GM19455 (cell line): ENCODE measurements at regions not wholly inside any gene's neighbourhood (a gene's known extent, or its start where the extent isn't known, plus 50 kb on each side); places are given as distances from the start of the nearest gene placed in this dataset.

Experiments
- ATAC-seq: cut with Tn5 transposase; IDR thresholded peaks from one replicate; pipeline ENCODE4 v1.9.1; 2021; ENCODE audit not compliant: unreplicated experiment

DNA sequence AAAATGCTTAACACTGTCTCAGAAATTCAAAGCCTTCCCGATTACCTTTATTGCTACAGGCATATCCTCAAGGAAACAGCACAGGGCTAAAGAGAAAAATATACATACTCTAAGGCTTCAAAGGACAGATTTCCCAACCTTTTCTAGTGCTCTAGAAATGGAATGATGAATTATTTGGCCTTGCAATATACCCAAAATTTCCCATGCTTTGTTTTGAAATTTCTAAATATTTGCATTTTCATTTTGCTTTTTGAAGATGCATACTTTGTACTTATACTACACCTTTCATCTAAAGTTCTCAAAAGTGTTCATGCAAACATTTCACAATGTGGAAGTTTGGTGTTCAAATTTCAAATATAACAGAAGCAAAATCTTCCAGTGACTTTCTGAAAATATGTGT, 312.7 kb upstream of the PDE4D start:
- no peak for ATAC-seq

DNA sequence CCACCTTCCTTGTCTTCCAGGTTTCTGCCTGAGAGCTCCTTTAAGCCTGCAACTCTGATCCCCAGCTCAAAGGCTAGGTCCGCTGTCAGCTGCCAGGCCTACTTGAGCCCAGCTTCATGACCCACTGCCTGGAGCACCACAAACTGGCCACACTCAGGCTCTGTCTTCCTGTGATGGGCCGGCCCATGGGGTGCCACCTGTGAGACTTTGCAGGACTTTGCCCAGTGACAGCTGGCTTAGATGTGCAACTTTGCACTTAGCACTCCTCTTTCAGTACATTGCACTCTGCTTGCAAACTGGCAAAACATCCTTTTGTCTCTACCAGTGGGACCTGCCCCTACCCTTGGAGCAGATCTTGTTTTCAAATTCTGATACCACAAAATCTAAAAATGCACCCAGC, 311.5 kb upstream of the PDE4D start:
- no peak for ATAC-seq

DNA sequence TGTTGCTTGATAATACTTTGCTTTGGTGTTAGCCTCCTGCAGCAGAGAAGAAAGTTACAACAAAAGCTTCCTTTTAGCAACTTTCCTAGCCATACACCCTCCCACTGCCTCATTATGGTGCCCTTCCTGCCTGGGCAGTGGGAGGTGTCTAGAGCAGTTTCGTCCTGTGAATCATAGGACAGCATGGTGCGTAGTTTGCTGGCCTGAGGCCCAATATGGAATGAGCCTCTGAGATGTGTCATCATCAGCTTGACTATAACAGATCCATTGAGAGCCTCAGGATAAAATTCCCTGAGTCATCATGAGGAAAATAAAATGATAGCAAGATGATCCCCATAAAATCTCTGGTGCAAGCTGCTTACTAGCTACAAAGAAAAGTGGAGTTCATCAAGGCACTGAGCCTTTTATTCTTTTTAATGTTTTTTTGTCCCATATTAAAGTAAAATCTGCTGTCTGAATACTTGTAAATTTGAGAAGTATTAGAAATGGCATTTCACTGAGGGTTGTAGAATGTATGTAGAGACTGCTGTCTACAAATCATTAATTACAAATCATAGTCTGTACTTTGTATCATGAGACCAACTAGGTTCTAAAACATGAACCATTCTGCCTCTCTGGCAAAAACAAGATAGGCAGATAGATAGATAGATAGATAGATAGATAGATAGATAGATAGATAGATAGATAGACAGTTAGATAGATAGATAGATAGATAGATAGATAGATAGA, 303.0 kb upstream of the PDE4D start:
- ATAC-seq: no peak

DNA sequence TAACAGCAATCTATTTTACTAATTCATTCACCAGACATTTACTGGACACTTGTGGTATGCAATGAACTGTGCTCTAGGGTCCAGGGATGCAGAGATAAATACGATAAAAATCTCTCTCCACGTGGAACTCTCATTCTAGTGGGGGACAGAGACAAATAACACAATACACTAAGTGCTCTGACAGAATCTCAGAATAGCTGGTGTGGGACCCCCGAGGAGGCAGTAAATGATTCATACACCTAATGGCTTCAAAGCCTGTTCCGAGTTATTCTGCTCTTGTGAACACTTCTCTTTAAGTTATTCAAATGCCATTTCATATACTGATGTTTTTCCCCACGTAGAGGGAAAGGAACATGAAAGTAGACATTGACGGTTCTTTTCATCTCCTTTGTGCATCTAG, 302.0 kb upstream of the PDE4D start:
- no peak for ATAC-seq

DNA sequence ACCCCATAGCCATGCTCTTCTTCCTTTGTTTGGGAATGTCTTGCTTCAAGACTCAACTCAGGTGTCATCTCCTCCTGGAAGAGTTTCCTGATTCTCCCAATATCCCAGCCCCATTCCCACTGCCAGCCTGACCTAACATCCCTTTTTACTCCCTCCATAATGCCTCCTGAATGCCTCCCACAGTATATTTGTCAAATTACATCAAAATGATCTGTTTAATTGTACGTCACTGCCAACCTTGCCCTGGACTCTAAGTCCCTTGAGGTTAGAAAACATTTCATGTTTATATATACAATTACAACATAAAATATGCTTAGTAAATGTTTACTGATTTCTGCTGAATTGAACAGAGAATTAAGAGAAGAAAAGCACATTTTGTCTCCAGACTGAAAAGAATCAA, 301.6 kb upstream of the PDE4D start:
- ATAC-seq: no peak

DNA sequence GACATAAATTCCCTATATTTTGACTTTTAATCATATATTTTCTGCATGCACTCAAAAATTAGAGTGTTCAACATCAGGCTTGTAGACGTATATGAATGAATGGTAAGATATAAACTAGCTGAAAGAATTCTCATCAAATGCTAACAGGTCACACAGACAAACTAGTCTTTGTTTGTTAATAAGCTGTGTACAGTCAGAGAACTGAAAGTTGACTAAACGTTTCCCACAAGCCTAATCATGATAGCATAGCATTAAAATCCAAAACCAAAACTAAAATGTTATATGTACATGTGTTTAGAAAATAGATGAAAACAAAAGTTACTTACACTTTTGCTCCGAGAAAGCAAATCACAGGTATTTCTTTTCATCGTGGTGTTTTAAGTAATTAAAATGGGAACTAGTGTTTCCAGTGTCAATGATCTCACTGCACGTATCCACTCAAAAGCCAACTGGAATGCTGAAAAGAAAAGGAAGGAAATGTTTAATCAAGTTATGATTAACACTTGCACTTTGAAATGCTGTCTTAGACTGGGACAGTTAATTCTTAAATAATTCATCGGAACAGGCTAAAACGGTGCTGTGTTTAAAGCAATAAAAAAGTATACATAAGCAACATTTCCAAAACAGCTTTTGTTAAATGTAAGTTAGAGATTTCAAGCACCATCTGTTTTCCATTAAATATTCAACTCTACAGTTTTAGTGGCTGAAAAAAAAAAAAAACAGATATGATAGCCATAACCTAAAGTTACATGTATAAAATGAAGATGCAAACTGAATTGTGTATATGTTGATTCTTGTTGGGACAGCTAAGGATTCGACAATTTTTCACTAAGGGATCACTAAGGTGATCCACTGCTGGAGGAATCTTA, 291.9 kb upstream of the PDE4D start:
- ATAC-seq: no peak

DNA sequence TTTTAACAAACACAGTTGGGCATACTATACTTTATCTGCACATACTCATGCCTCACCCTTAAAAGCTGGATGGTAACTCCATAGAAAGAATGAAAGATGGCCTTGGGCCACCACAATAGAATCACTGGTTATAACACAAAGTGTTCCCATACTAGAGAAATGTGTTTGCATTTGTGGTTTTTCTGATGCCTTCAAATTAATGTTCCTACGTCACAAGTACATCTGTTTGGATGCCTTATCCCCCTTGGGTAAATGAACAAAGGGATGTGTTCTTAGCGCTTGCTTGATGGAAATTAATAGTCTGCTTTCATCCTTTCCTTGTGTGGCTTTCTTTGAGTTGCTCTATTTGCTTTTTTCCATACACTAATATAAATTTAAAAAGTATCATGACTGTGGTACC, 291.1 kb upstream of the PDE4D start:
- ATAC-seq: no peak

DNA sequence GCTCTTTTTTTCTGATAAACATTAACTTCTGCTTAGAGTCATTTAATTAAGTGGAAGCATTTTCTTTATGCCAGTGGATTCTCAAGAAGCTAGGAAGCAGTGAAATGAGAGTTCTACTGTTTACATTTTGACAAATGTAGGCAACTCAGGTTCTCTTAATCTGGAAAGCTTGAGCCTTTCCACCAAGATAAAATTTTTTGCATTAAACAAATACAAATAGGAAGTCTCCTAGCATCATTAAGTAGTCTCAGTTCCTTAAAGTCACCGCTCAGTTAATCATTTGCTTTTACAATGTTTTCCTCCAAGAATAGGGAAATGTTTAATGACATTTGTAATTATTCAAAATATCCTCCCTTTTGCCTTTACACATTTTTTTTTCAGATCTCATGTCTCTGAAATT, 290.4 kb upstream of the PDE4D start:
- ATAC-seq: no peak

DNA sequence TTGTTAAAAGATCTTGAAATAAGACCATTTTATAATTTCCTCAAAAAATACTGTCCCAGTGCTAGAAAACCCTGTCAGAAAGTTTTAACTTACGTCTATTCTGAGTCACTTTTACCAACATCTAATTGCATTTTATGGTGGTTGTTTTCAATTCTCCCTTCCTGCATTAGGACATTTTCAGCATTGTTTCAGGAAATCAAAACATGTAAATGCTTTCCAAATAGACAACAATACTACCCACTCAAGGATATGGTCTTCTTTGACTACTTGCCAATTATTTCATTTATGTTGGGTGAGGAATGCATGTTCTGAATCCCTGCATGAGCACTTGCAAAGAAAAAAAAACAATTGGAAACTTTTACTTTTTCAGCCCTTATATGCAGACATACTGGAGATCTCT, 284.6 kb upstream of the PDE4D start:
- ATAC-seq: no peak

DNA sequence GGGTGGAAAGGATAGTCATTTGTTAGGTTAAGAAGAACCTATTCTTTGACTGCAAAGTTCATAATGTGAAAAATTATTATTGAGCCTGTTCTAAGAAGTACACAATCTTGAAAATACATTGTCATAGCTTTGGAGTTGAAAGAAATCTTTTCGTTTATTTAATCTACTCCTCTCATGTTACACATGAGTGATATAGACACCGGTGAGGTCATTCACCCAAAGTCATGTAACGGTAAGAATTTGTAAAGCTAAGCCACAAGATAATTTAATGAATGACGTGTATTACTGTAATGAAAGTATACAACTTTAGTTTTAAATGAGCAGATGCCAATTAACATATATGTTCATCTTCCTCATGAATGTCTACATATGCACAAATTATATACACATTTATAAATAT, 284.1 kb upstream of the PDE4D start:
- no peak for ATAC-seq

DNA sequence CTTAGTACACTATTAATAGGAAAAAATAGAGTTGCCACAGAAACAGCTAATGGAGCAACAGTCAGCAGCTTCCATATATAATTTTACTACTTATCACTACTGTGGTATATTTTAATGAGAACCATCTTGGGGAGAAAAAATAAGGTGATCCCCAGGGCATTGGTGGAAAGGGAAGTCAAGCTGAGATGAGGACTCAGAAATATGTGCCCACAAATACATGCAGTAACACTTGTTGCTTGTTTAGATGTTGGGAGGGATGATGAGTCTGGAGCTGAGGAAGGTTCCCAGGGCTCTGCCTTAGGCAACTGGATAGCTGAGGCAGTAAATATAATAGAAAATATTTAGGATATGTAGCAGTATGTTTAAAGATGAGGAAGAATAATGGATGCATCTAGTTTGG, 280.1 kb upstream of the PDE4D start:
- no peak for ATAC-seq

DNA sequence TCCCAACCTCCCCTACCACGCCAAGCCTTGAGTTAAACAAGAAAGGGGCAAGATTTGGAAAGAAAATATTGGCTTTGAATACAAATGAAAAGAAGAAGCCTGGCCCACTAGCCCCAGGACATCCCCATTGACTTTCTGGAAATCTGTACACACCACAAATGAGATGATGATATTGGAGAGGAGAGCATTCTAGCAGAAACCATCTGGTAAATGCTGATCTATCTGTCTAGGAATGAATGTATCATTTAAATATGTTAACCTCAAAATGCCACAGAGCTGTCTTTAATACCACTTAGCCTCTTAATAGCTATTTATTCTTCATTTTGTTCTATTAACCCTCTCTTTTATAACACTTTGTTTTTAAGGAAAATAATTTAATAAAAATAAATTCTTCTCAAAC, 270.2 kb upstream of the PDE4D start:
- ATAC-seq: no peak

DNA sequence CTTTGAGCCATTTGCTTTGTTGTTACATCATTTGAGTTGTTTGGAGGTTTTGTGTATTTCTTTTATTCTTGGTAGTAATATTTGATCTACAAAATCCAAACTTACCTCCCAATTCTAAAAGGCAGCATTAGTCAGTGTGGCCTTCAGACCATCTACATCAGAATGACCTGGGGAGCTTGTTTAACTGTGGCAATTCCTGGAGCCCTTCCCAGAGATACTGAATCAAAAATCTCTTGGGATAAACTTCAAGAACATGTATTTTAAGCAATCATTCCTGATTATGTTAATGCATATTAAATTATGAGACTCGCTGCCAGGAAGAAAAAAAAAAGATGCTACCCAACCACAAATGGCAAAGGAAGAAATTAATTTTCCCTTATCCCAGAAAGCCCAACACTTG, 268.9 kb upstream of the PDE4D start:
- no peak for ATAC-seq

DNA sequence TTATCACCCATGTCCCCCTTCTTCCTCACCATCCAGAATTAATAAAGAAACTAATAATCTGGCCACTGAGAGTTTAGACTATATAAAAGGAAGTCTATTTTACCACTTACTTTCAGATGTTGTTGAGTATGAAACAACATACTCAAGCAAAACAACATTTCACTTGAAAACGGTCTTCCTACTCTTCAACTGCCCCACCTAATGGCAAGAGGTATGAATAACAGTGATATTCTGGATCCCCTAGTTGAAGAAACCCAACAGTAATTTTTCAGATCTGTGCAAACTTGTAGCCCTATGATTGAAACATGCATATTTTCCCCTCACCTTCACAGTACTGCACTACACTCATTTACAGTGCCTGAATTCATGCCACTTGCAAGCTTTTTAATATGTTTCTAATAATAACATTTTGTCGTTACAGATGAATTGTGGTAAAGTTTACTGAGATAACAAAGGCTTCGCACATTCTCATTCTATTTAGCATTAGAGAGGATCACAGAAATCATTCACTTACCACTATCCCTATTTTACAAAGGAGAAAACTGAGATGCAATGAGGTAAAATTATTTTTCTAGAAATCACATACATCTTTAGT, 267.9 kb upstream of the PDE4D start:
- ATAC-seq: peak; percentile 64

DNA sequence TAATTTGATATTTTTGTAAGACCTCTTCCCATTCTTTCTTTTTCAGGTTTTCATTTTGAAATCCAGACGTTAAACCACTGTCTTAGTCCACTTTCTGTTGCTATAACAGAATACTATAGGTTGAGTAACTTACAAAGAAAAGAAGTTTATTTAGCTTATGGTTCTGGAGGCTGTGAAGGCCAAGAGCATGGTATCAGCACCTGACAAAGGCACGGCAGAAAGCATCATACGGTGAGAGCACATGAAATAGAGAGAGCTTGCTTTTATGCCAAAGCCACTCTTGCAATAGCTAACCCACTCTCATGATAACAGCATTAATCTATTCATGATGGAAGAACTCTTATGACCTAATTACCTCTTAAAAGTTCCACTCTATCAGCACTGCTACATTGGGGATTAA, 255.6 kb upstream of the PDE4D start:
- ATAC-seq: no peak

DNA sequence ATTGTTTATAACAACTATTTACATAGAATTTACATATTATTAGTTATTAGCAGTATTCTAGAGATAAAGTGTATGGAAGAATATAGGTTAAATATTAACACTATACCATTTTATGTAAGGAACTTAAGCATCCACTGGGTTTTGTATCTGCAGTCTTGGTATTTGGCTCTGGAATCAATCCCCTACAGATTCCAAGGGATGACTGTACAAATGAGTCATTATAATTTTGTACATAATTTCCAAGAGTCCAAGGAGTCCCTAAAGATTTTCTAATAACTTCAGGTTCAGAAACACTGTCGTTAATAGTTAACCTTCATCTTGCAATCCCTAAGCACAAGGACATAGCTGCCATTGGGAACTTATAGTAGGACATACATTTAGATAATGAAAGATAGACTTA, 254.8 kb upstream of the PDE4D start:
- ATAC-seq: no peak

DNA sequence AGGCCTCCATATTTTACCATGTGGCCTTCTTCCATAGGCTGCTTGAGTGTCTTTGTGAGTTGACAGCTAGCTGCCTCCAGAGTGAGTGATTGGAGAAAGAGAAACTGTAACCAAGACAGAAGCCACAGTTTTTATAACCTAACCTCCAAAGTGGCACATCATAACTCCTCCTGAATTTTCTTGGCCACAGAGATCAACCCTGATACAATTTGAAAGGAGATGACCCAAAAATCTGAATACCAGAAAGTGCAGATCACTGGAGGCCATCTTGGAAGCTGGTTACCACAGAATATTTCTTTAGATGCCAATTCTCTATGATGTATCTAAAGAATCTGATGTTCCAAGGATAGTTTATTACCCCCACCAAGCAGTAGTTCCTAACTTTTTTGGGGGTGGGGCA, 254.3 kb upstream of the PDE4D start:
- ATAC-seq: no peak

DNA sequence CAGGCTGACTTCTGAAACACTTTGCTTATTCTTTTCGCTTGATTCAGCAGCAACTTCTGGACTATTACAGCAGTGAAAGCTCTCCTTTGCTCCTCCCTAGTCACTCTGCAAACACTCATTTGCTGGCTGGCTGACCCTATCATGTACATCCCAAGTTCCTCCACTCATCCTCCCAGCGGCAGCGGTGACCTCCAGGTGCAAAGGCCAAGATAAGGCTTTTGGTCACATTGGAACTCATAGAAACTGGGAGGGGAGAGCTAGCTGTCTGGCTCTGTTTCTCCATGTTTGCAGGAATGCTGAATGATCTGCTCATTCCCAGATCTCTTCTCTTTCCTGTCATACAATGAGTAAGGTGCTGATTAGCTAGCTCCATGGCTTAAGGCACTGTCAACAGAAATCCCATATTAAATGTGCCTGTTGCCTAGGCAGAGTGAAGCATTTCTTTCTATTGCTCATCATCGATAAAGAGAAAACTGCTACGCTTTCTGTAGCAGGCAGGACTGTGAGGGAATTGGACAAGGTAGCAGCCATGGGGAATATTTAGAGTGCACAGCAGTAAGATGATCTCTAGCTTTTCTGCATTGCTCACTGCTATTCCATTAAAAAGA, 250.5 kb upstream of the PDE4D start:
- no peak for ATAC-seq

DNA sequence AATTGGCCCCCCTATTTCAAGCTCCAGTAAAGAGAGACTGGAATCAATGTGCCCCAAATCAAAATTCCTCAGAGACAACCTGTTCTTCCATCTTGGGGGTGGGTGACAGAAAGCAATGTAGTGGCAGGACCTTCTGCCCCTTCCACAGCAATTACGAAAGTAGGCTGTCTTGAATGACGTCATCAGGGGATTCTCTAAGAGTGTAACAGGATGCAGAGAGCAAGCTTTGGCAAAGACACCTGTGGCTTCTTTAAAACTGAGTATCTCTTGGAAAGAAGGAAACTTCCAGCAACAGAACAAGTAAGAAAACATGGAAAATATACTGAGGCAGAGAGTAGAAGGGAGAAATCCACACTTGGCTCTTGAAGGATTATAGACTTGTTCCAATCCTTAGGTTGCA, 247.6 kb upstream of the PDE4D start:
- ATAC-seq: no peak

DNA sequence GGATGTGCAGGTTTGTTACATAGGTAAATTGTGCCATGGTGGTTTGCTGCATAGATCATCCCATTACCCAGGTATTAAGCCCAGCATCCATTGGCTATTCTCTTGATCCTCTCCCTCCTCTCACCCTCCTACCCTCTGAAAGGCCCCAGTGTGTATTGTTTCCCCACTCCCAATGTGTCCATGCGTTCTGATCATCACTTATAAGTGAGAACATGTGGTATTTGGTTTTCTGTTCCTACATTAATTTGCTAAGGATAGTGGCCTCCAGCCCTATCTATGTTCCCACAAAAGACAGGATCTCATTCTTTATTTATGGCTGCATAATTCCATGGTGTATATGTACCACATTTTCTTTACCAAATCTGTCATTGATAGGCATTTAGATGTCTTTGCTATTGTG, 243.3 kb upstream of the PDE4D start:
- ATAC-seq: no peak

DNA sequence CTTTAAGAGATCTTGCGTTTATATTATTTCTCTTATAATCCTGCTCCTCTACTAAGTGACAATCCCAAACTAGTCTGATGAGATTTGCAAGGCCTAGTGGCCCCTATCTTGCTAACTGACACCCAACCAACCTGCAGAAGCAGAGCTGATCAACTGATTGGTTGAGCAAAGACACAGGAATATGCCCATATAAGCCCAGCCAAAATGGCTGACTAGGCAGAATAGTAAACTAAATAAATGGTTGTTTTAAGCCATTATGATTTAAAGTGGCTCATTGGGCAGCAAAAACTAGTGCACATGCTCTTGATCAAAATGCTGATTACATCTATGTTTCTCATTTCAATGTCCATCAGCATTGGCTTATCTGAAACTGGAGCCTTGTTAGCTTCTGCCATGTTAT, 238.0 kb upstream of the PDE4D start:
- ATAC-seq: no peak

DNA sequence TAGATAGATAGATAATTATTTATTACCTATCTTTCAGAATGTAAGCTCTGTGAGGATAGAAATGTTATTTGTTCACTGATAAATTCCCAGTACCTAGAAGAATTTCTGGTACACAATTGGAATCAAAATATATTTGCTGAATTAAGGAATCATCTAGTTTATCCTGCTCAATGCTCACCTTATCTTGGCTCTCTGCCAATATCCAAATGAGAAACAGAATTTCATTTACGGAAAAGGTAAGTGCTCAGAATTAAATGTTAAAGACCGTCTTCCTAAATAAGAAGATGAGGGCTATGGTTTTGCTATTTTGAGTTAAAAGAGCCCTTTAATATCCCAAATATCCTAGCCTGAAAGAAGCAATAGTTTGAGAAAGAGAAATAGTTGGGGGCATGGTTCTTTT, 232.1 kb upstream of the PDE4D start:
- ATAC-seq: no peak
